ENCODE measurements at regions not wholly inside any gene's neighbourhood (a gene's known extent, or its start where the extent isn't known, plus 50 kb on each side); places are given as distances from the start of the nearest gene placed in this dataset.
A peak's percentile ranks its signal among the peaks of the same experiment; 100 is the strongest.

DNA sequence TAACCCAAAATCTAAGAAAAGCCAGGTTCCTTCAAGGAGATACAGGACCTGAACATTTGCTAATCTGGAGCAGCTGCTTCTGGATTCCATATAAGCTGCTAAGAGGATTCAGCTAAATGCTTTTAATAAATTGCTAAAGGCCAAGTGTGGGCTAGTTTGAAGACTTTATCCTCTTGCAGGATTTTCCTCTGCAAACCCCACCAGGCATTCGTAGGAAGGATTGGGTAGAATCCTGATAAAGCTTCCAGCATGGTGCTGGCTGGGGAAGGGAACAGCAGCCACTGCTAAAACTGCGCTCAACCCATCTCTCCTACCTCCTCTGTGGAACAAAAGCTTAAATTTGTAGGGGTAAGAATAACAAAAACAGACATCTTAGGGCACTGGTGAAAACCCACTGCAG, 61.3 kb upstream of the TAB3 start:
- Histone ChIP-seq H3K4me1 (ENCODE audit: control insufficient read depth in 1 of 2, low read depth in 2 of 2) (no peaks in the 10 kb centered on the region), H3K9me3 (no peaks in the 10 kb centered on the region), H3K27ac (no peak overlapping the region), H3K27me3 (replicated peaks; ENCODE audit: insufficient read depth) (no peaks in the 10 kb centered on the region), H3K4me3 (no peak overlapping the region), H3K36me3 (no peaks in the 10 kb centered on the region)
- DNase-seq (ENCODE audit: low spot score), result no peak
- ATAC-seq (ENCODE audit: insufficient number of reproducible peaks, low FRiP score, low read depth), result no peak
- TF ChIP-seq, protein P1, sequence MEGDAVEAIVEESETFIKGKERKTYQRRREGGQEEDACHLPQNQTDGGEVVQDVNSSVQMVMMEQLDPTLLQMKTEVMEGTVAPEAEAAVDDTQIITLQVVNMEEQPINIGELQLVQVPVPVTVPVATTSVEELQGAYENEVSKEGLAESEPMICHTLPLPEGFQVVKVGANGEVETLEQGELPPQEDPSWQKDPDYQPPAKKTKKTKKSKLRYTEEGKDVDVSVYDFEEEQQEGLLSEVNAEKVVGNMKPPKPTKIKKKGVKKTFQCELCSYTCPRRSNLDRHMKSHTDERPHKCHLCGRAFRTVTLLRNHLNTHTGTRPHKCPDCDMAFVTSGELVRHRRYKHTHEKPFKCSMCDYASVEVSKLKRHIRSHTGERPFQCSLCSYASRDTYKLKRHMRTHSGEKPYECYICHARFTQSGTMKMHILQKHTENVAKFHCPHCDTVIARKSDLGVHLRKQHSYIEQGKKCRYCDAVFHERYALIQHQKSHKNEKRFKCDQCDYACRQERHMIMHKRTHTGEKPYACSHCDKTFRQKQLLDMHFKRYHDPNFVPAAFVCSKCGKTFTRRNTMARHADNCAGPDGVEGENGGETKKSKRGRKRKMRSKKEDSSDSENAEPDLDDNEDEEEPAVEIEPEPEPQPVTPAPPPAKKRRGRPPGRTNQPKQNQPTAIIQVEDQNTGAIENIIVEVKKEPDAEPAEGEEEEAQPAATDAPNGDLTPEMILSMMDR (IDR thresholded peaks at IDR 0.05), result no peak

DNA sequence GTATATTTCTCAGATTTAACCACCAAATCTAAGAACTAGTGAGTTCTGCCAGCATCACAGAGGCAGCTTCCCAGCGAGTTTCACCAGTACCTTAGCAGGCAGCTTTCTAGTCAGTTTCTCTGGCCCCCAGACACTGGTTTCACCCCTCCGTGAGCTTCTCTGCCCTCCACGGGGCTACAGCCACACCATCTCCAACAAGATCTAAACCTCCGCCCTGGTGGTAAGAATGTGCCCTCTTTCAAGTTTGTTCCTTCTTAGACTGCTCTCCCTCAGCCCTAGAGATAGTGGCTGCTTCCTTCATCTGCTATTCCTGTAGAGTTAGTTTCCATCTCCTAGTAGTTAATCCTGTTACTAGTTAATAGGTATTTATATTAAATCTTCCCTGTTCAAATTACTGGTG, 60.5 kb upstream of the TAB3 start:
- ATAC-seq (ENCODE audit: insufficient number of reproducible peaks, low FRiP score, low read depth) (no peak), DNase-seq (ENCODE audit: low spot score) (no peak)
- Histone ChIP-seq H3K9me3 (no peaks in the 10 kb centered on the region), H3K27ac (no peak overlapping the region), H3K36me3 (no peaks in the 10 kb centered on the region), H3K4me3 (no peak overlapping the region), H3K27me3 (replicated peaks; ENCODE audit: insufficient read depth) (no peaks in the 10 kb centered on the region), H3K4me1 (ENCODE audit: control insufficient read depth in 1 of 2, low read depth in 2 of 2) (no peaks in the 10 kb centered on the region)
- TF ChIP-seq, protein P1 (IDR thresholded peaks at IDR 0.05), result no peak

DNA sequence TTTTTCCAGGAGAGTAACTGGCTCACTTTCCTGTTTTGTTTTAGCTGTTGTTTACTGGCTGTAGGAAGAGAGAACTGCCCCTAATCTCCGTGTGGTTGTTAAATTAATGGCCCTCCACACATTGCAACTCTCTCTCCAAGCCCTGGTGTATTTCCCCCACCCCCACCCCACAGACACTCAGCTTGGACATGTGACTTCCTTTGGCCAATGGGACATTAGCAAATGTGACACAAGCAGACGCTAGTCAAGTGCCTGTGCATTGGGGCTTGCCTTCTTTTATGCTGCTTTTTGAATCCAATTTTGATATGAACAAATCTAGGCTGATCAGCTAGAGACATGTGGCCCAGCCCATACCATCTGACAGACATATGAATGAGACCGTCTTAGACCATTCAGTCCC, 59.6 kb upstream of the TAB3 start:
- TF ChIP-seq, protein P1 (IDR thresholded peaks at IDR 0.05), result no peak
- no peak for ATAC-seq (ENCODE audit: insufficient number of reproducible peaks, low FRiP score, low read depth)
- Histone ChIP-seq H3K27me3 (replicated peaks; ENCODE audit: insufficient read depth) (no peaks in the 10 kb centered on the region), H3K9me3 (no peaks in the 10 kb centered on the region), H3K4me3 (no peak overlapping the region), H3K27ac (no peak overlapping the region), H3K36me3 (no peaks in the 10 kb centered on the region), H3K4me1 (ENCODE audit: control insufficient read depth in 1 of 2, low read depth in 2 of 2) (no peaks in the 10 kb centered on the region)
- DNase-seq (ENCODE audit: low spot score), result no peak

DNA sequence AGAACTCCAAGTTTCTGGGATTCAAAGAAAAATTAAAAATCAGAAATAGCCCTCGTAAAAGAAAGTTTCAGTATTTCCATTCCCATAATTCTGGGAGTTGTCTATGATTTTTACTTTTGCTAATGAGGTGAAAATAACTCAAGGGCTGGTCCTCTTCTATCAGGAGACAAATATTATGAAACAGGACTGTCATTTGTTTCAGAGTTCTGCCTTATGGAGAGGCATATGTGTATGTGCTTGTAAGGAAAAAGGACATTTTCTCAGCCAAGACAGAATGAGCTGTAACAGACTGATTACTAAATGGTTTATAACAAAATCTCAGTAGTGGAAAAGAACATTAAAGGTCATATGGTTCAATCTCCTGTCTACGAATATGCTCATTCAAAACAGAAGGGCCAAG, 59.0 kb upstream of the TAB3 start:
- Histone ChIP-seq H3K9me3 (no peaks in the 10 kb centered on the region), H3K27ac (no peak overlapping the region), H3K4me3 (no peak overlapping the region), H3K4me1 (ENCODE audit: control insufficient read depth in 1 of 2, low read depth in 2 of 2) (no peaks in the 10 kb centered on the region), H3K27me3 (replicated peaks; ENCODE audit: insufficient read depth) (no peaks in the 10 kb centered on the region), H3K36me3 (no peaks in the 10 kb centered on the region)
- DNase-seq (ENCODE audit: low spot score) (no peak), ATAC-seq (ENCODE audit: insufficient number of reproducible peaks, low FRiP score, low read depth) (no peak)
- TF ChIP-seq, protein P1 (IDR thresholded peaks at IDR 0.05), result no peak

DNA sequence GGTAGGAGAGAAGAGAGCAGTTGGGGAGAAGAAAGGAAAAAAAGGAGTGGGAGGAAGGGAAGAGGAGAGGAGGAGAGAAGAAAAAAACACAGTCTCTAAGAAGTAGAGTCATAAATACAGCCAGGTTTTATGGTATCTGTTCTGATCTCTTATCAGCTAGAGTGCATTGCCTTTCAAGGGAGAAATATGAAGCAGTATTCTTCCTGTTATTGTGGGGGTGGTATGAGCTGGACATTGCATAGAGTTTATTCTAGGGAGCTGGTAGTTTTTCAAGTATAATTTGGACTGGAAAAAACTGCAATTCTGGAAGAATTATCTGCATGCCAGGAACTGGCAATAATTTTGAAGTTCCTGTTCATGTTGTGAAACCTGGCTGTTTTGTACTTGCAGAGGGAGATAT, 54.9 kb upstream of the TAB3 start:
- Histone ChIP-seq H3K4me1 (ENCODE audit: control insufficient read depth in 1 of 2, low read depth in 2 of 2) (no peaks in the 10 kb centered on the region), H3K27ac (peak overlapping the region; percentile 71 to 74), H3K27me3 (replicated peaks; ENCODE audit: insufficient read depth) (no peaks in the 10 kb centered on the region), H3K9me3 (no peaks in the 10 kb centered on the region), H3K36me3 (no peaks in the 10 kb centered on the region), H3K4me3 (no peak overlapping the region)
- no peak for DNase-seq (ENCODE audit: low spot score)
- TF ChIP-seq, protein P1 (IDR thresholded peaks at IDR 0.05), result no peak
- ATAC-seq (ENCODE audit: insufficient number of reproducible peaks, low FRiP score, low read depth), result no peak
